Activated CD4-positive, alpha-beta T cell treated with anti-CD3 and anti-CD28 coated beads for 36 hours (primary cell): ENCODE measurements at regions not wholly inside any gene's neighbourhood (a gene's known extent, or its start where the extent isn't known, plus 50 kb on each side); places are given as distances from the start of the nearest gene placed in this dataset.

Experiments
- ATAC-seq: fragments of 200-7000 bp; cut with Tn5 transposase; one replicate; pipeline ENCODE4 v1.10.0; 2021; ENCODE audit warnings: mild to moderate bottlenecking, moderate library complexity
- CTCF ChIA-PET: fragments of 350-600 bp; sonication (Branson Sonifier 250); formaldehyde crosslinking; loops from one replicate; lab custom pipeline; 2021; ENCODE audit warnings: antibody characterized with exemption; lab: Charles Lee
- POLR2A ChIA-PET: fragments of 350-600 bp; sonication (Branson Sonifier 250); formaldehyde crosslinking; loops from one replicate; lab custom pipeline; 2021; ENCODE audit warnings: antibody characterized with exemption, inconsistent platforms; lab: Charles Lee
- DNase-seq: peaks from one replicate; pipeline ENCODE4 v3.0.0-alpha.2; 2020
- H3K27ac Mint-ChIP-seq: one replicate; pipeline ENCODE4 v1.8.0; 2021; ENCODE audit warnings: mixed read lengths
- H3K27me3 Mint-ChIP-seq: one replicate; pipeline ENCODE4 v1.8.0; 2021; ENCODE audit warnings: mixed read lengths
- H3K36me3 Mint-ChIP-seq: one replicate; pipeline ENCODE4 v1.8.0; 2021; ENCODE audit warnings: low read depth, mixed read lengths
- H3K4me1 Mint-ChIP-seq: one replicate; pipeline ENCODE4 v1.8.0; 2021; ENCODE audit warnings: mixed read lengths
- H3K4me3 Mint-ChIP-seq: one replicate; pipeline ENCODE4 v1.8.0; 2021; ENCODE audit warnings: mild to moderate bottlenecking, moderate library complexity, mixed read lengths
- H3K9me3 Mint-ChIP-seq: one replicate; pipeline ENCODE4 v1.8.0; 2021; ENCODE audit warnings: low read depth, mixed read lengths
- intact Hi-C, 2 experiments: fragments of 100-400 bp; cut with DNase I in 1 of 2; cut with micrococcal nuclease in 1 of 2; formaldehyde crosslinking; loops; one replicate each; pipeline versions ENCODE4 v1.14.2 to v1.15.1; 2022 to 2024; cut with DNase I, micrococcal nuclease

- H3K4me1 Mint-ChIP-seq: no peaks in the 10 kb centered on the region
- DNase-seq (no peak), ATAC-seq (no peak)
Measured at GRCh38 chr2:129299756-129300155, 679.7 kb upstream of the RAB6C start.

GRCh38 chr2:129300456-129300855, 679.0 kb upstream of the RAB6C start:
- no peak for DNase-seq
- no peak for ATAC-seq
- CTCF ChIA-PET: no interaction called here
- Mint-ChIP-seq H3K36me3 (no peaks in the 10 kb centered on the region), H3K27ac (no peak overlapping the region), H3K9me3 (peaks cover 3% of the 10 kb centered on the region), H3K4me1 (no peaks in the 10 kb centered on the region), H3K4me3 (no peak overlapping the region), H3K27me3 (peaks cover 4% of the 10 kb centered on the region)
- intact Hi-C loops: no loop called here
- POLR2A ChIA-PET: no interaction called here

More at GRCh38 chr2:129299756-129300155, 679.7 kb upstream of the RAB6C start:
- POLR2A ChIA-PET: no interaction called here
- no peaks in the 10 kb centered on the region for H3K36me3 Mint-ChIP-seq
- H3K9me3 Mint-ChIP-seq: no peaks in the 10 kb centered on the region
- H3K4me3 Mint-ChIP-seq: no peak overlapping the region
- H3K27me3 Mint-ChIP-seq: peaks cover 4% of the 10 kb centered on the region
- intact Hi-C loops: no loop called here
- H3K27ac Mint-ChIP-seq: no peak overlapping the region
- CTCF ChIA-PET: no interaction called here

- POLR2A ChIA-PET: no interaction called here
- no peak overlapping the region for H3K27ac Mint-ChIP-seq
- no peaks in the 10 kb centered on the region for H3K36me3 Mint-ChIP-seq
- intact Hi-C loops: no loop called here
- no peak for ATAC-seq
- H3K4me1 Mint-ChIP-seq: no peaks in the 10 kb centered on the region
- H3K4me3 Mint-ChIP-seq: no peak overlapping the region
- H3K9me3 Mint-ChIP-seq: peaks cover 3% of the 10 kb centered on the region
- peaks cover 4% of the 10 kb centered on the region for H3K27me3 Mint-ChIP-seq
- no peak for DNase-seq
- CTCF ChIA-PET: no interaction called here
Measured at GRCh38 chr2:129301431-129301913, 678.0 kb upstream of the RAB6C start.

DNA sequence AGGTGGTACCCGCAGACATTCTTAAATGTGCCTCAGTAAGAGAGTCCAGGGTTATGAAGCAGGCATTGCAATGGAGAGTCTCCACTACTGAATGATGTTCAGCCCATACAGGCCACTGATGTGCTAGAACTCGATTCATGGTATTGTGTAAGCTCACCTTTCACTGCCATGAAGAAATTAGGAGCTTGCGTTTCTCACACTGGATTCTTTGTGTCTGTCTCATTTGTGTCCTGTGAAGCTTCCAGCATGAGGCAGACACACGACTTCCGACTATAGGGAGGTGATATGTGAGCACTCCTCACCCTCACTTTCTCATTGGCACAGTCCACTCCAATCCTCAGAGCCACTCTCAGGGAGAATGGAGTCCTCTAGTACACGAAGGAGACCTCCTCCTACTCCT, 677.4 kb upstream of the RAB6C start:
- Mint-ChIP-seq H3K36me3 (no peaks in the 10 kb centered on the region), H3K4me3 (no peak overlapping the region), H3K27me3 (peaks cover 4% of the 10 kb centered on the region), H3K4me1 (no peaks in the 10 kb centered on the region), H3K9me3 (peaks cover 3% of the 10 kb centered on the region), H3K27ac (no peak overlapping the region)
- ATAC-seq (no peak), DNase-seq (no peak)
- intact Hi-C loops: no loop called here
- POLR2A ChIA-PET: no interaction called here
- CTCF ChIA-PET: no interaction called here

- Mint-ChIP-seq H3K27ac (no peak overlapping the region), H3K4me1 (no peaks in the 10 kb centered on the region), H3K9me3 (peaks cover 3% of the 10 kb centered on the region), H3K36me3 (no peaks in the 10 kb centered on the region), H3K4me3 (no peak overlapping the region), H3K27me3 (peaks cover 4% of the 10 kb centered on the region)
- CTCF ChIA-PET: no interaction called here
- intact Hi-C loops: no loop called here
- POLR2A ChIA-PET: no interaction called here
- ATAC-seq (no peak), DNase-seq (no peak)
Measured at GRCh38 chr2:129302561-129303183, 676.8 kb upstream of the RAB6C start.

DNA sequence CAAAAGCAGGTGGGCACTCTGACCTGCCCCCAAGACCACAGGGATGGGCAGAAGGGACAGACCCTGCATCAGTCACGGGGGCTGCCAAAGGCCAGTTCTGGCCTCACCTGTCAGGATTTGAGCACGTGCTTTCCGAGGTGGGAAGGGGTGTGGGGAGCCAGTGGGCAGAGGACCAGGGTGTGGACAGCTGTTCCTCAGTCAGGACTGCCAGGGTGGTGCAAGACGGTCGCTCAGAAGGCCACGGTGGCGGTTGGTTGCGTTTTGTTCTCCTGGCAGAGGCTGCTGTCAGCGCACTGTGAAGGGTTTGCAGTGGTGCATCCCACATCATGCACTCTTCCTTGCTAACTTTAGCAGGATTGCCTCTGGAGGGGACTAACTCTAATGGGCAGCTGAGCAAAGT, 665.3 kb upstream of the RAB6C start:
- no peak for ATAC-seq
- ChIA-PET POLR2A (no interaction called here), CTCF (interaction anchor here (1.3 kb wide), 1 partner anchor 9 kb away, joined by 3 read pairs; no protein-coding TSS in a partner anchor)
- H3K27me3 Mint-ChIP-seq: no peaks in the 10 kb centered on the region
- intact Hi-C loops: no loop called here
- no peaks in the 10 kb centered on the region for H3K9me3 Mint-ChIP-seq
- H3K36me3 Mint-ChIP-seq: no peaks in the 10 kb centered on the region
- no peak overlapping the region for H3K27ac Mint-ChIP-seq
- H3K4me1 Mint-ChIP-seq: no peaks in the 10 kb centered on the region
- no peak overlapping the region for H3K4me3 Mint-ChIP-seq
- DNase-seq: no peak

DNA sequence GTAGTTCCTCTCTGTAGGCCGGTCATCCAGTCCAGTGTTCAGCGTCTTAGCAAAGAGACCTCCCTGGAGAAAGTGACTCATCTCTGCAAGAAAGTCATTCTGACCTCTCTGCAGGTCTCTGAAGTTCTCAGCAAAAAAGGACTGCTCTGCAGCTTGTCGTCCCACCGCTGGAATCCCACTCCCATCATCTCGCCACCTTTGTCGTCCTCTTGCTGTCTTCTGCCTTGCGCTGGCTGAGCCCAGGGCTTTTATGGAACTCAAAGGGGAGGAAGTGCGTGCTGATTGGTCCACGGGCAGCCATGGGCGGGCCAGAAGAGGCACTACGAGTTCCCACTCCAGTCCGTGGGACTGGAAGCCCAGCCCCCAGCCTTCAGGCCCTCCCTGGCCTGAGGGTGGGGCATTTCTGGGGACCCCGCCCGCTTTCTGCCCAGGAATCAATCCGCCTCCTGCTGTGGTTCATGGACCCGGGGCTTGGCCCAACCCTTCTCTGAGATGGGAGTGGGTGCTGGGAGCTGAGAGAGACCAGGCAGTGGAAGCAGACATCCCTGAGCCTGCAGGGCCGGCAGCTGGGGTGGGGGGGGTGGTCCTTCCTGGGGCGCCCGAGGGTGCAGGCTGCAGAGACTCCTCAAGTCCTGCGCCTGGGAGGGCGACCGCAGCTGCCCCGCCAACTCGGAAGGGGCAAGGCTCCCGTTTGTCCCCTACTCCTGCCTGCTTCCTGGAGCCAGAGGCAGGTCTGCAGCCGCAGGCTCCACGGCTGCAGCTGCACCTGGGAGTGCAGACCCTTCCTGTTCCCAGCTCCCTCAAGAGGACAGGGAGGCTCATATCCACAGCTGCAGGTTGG, 660.7 kb upstream of the RAB6C start:
- Mint-ChIP-seq H3K4me1 (no peaks in the 10 kb centered on the region), H3K27ac (no peak overlapping the region), H3K4me3 (no peak overlapping the region), H3K27me3 (no peaks in the 10 kb centered on the region), H3K36me3 (no peaks in the 10 kb centered on the region), H3K9me3 (no peaks in the 10 kb centered on the region)
- CTCF ChIA-PET: no interaction called here
- intact Hi-C loops: no loop called here
- DNase-seq (no peak), ATAC-seq (no peak)
- POLR2A ChIA-PET: no interaction called here

DNA sequence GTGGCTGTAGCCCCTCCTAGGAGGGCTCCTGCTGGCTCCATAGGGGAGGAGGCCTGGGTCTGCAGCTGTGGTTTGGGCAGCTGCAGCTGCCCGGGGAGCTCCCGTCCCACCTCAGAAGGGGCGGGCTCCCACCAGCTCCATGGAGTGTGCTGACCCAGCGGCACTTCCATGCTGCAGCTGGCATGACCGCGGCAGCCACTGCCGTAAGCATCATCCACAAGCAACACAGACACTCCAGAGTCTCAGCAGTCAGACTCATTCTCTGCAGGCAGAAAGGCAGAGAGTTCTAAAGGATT, 660.1 kb upstream of the RAB6C start:
- Mint-ChIP-seq H3K4me3 (no peak overlapping the region), H3K27me3 (no peaks in the 10 kb centered on the region), H3K36me3 (no peaks in the 10 kb centered on the region), H3K4me1 (no peaks in the 10 kb centered on the region), H3K9me3 (no peaks in the 10 kb centered on the region), H3K27ac (no peak overlapping the region)
- DNase-seq (no peak), ATAC-seq (no peak)
- CTCF ChIA-PET: no interaction called here
- intact Hi-C loops: no loop called here
- POLR2A ChIA-PET: no interaction called here

DNA sequence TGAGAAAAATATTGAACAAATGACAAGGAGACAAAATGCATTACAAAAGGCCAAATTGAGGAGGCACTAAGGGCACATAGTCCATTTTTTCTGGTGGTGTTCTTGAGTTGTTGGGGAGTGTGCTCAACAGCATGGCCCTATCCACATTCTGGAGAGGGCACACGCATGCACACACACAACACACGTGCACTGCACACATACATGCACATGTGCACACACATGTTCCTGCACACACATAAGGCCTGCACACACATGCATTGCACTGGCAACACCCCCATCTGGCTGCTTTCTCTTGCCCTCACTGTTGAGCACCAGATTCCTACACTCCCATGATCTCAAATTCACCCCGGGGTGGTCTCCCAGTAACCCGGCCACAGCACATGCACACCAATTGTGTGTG, 659.2 kb upstream of the RAB6C start:
- CTCF ChIA-PET: no interaction called here
- Mint-ChIP-seq H3K4me1 (no peaks in the 10 kb centered on the region), H3K4me3 (no peak overlapping the region), H3K9me3 (no peaks in the 10 kb centered on the region), H3K36me3 (no peaks in the 10 kb centered on the region), H3K27me3 (no peaks in the 10 kb centered on the region), H3K27ac (no peak overlapping the region)
- POLR2A ChIA-PET: no interaction called here
- ATAC-seq (no peak), DNase-seq (no peak)
- intact Hi-C loops: no loop called here

- H3K27ac Mint-ChIP-seq: no peak overlapping the region
- ATAC-seq: no peak
- CTCF ChIA-PET: interaction anchor here (0.6 kb wide), 3 partner anchors 17 to 307 kb away, joined by 3 to 4 read pairs (median 3); no protein-coding TSS in a partner anchor
Measured at GRCh38 chr2:129324349-129324748, 655.1 kb upstream of the RAB6C start.

DNA sequence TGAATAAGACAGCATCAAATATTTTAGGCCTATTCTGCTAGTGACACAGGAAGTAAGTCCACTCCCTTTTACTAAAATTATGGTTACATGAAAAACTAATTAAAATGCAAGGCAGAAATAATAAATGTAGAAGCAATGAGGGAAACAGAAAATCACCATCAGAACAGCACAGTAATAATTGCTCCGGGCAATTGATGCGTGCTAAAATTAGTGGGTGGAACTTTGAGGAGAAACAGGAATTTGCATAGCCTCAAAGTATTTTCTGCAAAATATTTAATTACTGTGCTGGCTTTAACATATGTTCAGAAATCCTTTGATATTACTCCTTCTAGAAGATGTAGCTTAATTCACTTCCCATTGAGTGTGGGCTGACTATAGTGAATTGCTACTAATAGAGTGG, 654.3 kb upstream of the RAB6C start:
- H3K27ac Mint-ChIP-seq: no peak overlapping the region
- ChIA-PET POLR2A (no interaction called here), CTCF (interaction anchor here (0.6 kb wide), 3 partner anchors 16 to 308 kb away, joined by 3 to 4 read pairs (median 3); no protein-coding TSS in a partner anchor)
- intact Hi-C loops: no loop called here
- no peak for DNase-seq
- H3K27me3 Mint-ChIP-seq: no peaks in the 10 kb centered on the region
- H3K4me1 Mint-ChIP-seq: no peaks in the 10 kb centered on the region
- ATAC-seq: no peak
- H3K4me3 Mint-ChIP-seq: no peak overlapping the region
- H3K9me3 Mint-ChIP-seq: peaks cover 5% of the 10 kb centered on the region
- no peaks in the 10 kb centered on the region for H3K36me3 Mint-ChIP-seq

More at GRCh38 chr2:129324349-129324748, 655.1 kb upstream of the RAB6C start:
- intact Hi-C loops: no loop called here
- POLR2A ChIA-PET: no interaction called here
- Mint-ChIP-seq H3K4me3 (no peak overlapping the region), H3K9me3 (peaks cover 5% of the 10 kb centered on the region), H3K36me3 (no peaks in the 10 kb centered on the region), H3K4me1 (no peaks in the 10 kb centered on the region), H3K27me3 (no peaks in the 10 kb centered on the region)
- no peak for DNase-seq

GRCh38 chr2:129329574-129329973, 649.9 kb upstream of the RAB6C start:
- ChIA-PET POLR2A (no interaction called here), CTCF (no interaction called here)
- Mint-ChIP-seq H3K27ac (no peak overlapping the region), H3K9me3 (peaks cover 5% of the 10 kb centered on the region), H3K36me3 (no peaks in the 10 kb centered on the region), H3K4me3 (no peak overlapping the region), H3K27me3 (no peaks in the 10 kb centered on the region), H3K4me1 (no peaks in the 10 kb centered on the region)
- ATAC-seq (no peak), DNase-seq (no peak)
- intact Hi-C loops: no loop called here
